ENCODE measurements at regions not wholly inside any gene's neighbourhood (a gene's known extent, or its start where the extent isn't known, plus 50 kb on each side); places are given as distances from the start of the nearest gene placed in this dataset.

DNA sequence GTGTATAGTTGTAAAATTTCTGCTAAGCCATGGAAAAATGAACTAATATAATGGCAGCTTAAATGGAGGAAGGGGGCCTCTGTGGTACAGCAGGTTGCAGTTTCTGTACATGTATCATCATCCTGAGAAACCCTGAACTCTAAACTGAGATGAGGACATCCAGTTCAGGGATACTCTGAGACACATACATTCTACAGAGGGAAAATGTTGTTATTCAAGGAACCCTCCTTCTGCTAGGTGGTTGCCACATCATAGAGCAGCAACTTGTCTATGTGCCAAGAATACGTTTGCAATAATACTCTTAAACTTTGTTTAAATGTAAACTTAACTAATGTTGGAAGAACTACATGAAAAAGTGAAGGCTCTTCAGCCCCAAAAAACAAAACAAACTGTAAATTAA is 1310.8 kb upstream of the WWC1 start:
- TF ChIP-seq, protein P1, sequence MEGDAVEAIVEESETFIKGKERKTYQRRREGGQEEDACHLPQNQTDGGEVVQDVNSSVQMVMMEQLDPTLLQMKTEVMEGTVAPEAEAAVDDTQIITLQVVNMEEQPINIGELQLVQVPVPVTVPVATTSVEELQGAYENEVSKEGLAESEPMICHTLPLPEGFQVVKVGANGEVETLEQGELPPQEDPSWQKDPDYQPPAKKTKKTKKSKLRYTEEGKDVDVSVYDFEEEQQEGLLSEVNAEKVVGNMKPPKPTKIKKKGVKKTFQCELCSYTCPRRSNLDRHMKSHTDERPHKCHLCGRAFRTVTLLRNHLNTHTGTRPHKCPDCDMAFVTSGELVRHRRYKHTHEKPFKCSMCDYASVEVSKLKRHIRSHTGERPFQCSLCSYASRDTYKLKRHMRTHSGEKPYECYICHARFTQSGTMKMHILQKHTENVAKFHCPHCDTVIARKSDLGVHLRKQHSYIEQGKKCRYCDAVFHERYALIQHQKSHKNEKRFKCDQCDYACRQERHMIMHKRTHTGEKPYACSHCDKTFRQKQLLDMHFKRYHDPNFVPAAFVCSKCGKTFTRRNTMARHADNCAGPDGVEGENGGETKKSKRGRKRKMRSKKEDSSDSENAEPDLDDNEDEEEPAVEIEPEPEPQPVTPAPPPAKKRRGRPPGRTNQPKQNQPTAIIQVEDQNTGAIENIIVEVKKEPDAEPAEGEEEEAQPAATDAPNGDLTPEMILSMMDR (IDR thresholded peaks at IDR 0.05; ENCODE audit: control insufficient read depth, extremely low read depth, insufficient read depth) = no peak
- no peak for DNase-seq (ENCODE audit: low read depth)
- H3K4me3 ChIP-seq (ENCODE audit: low read depth, low read length) = no peak overlapping the region

DNA sequence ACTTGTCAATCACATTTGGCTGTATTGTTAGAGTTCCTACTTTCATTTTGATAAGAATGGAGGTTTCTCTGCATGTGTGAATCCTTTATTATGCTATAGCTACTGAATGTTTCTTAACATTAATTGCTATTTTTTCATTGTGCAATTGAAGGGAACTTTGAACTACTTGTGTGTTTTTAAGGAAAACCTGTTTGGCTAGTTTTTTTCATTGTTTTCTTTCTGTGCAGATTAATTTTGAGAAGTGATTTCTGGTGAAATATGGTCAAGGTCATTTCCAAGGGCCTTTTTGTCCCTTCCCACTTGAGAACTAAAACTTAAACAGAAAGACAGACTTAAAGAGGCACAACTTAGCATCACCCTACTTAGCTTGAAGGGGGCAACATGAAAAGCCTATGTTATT is 1309.2 kb upstream of the WWC1 start:
- TF ChIP-seq, protein P1 (IDR thresholded peaks at IDR 0.05; ENCODE audit: control insufficient read depth, extremely low read depth, insufficient read depth) = no peak
- no peak overlapping the region for H3K4me3 ChIP-seq (ENCODE audit: low read depth, low read length)
- DNase-seq (ENCODE audit: low read depth) = no peak

DNA sequence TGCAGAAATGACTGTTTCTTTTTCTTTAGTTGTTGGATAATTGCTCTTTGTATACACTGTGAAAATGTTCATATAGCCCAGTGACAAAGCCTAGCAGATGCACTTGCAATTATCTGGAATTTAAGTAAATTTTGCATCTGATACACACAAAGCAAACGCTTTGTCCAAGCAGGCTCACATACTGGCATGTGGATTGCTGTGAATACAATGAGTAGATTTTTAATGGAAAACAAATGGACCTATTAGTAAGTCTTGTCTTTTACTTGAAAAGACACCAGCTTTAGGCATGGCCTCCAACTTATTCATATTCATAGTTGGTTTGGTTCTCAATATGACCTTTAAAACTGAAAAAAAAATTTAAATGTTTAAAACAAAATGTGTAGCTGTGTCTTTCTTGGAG is 1299.8 kb upstream of the WWC1 start:
- TF ChIP-seq, protein P1 (IDR thresholded peaks at IDR 0.05; ENCODE audit: control insufficient read depth, extremely low read depth, insufficient read depth) = no peak
- DNase-seq (ENCODE audit: low read depth) = no peak

DNA sequence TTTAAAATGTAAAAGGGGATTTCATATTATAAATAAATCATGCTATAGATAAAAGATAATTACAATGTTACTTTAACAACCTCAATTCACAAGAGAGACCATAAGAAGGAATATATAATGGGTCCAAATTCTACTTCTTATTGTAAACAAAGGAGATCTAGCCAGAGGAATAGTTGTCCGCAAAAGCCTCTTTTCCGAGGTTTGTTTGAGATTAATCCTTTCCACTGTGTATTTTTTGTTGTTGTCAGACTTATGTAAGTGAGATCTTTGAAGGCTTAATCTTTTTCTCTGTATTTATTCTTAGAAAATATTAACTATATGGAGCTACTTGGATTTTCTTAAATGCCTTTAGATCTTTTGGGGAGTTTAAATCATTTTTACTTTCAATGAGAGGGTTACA is 1299.3 kb upstream of the WWC1 start:
- no peak overlapping the region for H3K4me3 ChIP-seq (ENCODE audit: low read depth, low read length)
- TF ChIP-seq, protein P1 (IDR thresholded peaks at IDR 0.05; ENCODE audit: control insufficient read depth, extremely low read depth, insufficient read depth) = no peak
- no peak for DNase-seq (ENCODE audit: low read depth)

More for the DNA sequence above, 1299.8 kb upstream of the WWC1 start:
- H3K4me3 ChIP-seq (ENCODE audit: low read depth, low read length) = no peak overlapping the region

DNA sequence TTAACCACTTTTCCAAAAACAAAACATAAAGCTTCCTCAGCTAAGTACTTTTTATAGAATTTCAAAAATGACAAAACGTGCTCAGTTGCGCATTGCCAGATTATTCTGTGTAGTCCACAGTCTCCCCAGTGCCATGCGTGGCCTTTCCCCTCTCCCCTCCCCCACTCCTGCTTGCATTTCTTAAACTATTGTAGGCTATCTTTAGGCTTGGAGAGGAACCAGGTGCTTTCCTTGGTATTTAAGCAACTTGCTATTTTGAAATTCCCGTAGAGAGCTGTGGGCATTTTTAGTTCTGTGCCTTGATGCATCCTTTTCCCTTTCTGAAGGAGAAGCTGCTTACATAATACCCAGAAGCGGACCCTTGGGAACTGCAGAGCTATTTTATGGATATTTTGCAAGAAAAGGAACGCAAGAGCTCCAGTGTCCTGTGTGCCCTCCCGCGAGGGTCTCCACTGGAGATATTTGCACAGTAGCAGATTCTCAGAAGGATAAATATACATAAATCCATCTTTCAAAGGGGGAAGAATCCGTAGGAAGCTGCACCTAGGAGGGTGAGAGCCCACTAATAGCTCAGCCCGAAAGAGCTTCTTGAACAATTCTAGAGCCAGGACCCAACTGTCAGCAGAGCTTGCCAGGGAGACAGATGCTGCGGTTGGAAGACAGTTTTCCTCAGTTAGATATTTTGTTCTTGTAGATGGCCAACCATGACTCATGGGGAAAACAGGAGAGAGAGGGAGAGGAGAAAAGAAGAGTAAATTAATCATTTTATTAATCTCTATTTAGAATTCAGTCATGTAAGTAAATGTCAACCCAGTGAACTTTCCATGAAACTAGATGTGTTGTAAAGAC is 1298.3 kb upstream of the WWC1 start:
- H3K4me3 ChIP-seq (ENCODE audit: low read depth, low read length) = no peak overlapping the region
- no peak for DNase-seq (ENCODE audit: low read depth)

DNA sequence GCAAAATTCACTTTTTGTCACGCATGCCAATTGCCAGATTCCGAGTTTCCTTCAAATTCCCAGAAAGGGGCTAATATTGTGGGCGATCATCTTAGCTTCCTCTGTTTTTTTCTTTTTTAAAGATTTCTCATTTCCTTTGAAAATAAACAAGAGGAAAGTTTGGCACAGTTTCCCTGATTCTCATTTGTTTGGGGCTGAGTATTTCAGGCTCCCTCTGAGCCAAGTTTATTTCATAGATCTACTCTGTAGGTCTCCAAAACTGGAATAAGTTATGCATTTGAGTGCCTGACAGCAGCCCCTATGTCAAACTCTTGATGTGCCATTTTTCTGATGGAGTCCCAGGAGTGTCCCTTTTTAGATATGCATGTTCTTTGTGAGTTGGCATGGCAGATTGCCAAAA is 1297.2 kb upstream of the WWC1 start:
- DNase-seq (ENCODE audit: low read depth) = no peak
- TF ChIP-seq, protein P1 (IDR thresholded peaks at IDR 0.05; ENCODE audit: control insufficient read depth, extremely low read depth, insufficient read depth) = no peak
- H3K4me3 ChIP-seq (ENCODE audit: low read depth, low read length) = no peak overlapping the region

More for the DNA sequence above, 1298.3 kb upstream of the WWC1 start:
- TF ChIP-seq, protein P1 (IDR thresholded peaks at IDR 0.05; ENCODE audit: control insufficient read depth, extremely low read depth, insufficient read depth) = no peak

DNA sequence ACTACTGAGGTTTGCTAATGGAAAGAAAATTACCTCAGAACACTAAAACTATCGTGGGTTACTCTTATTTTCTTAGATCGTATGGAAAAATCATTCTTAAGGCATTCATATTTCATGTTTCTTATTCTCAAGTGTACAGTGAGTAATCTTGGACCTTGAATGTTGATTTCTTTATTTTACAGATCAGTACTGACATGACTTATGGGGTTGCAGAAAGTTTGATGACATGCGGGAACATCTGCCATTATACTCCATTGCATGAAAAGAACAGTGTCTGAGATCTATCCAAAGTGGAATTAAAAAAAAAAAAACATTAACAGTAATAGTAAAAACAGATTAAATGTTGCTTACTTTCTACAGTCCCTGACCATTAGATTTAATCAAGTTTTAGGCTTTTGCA is 1290.2 kb upstream of the WWC1 start:
- DNase-seq (ENCODE audit: low read depth) = no peak
- TF ChIP-seq, protein P1 (IDR thresholded peaks at IDR 0.05; ENCODE audit: control insufficient read depth, extremely low read depth, insufficient read depth) = no peak
- no peak overlapping the region for H3K4me3 ChIP-seq (ENCODE audit: low read depth, low read length)

All from LNCaP clone FGC (cell line).